Common myeloid progenitor, CD34-positive (primary cell): ENCODE measurements at regions not wholly inside any gene's neighbourhood (a gene's known extent, or its start where the extent isn't known, plus 50 kb on each side); places are given as distances from the start of the nearest gene placed in this dataset.

Source experiments
- CTCF ChIA-PET: fragments of 350-600 bp; sonication (Branson Sonifier 250); formaldehyde crosslinking; loops from one replicate; lab custom pipeline; 2021; ENCODE audit warnings: antibody characterized with exemption; lab: Charles Lee
- POLR2A ChIA-PET: fragments of 350-600 bp; sonication (Branson Sonifier 250); formaldehyde crosslinking; loops from one replicate; lab custom pipeline; 2021; ENCODE audit warnings: antibody characterized with exemption; lab: Charles Lee
- DNase-seq, 3 donors: peaks; one replicate each; pipeline versions ENCODE4 v3.0.0 to v3.0.0-alpha.2; 2013
- H3K27ac ChIP-seq, 2 experiments: 1 replicate in 1 of 2; 2 replicates in 1 of 2; pipeline ENCODE4 v1.7.0; 2013; ENCODE audit warnings: inconsistent platforms in 2 of 2, low read length in 2 of 2, mild to moderate bottlenecking in 2 of 2, low read depth in 1 of 2, moderate library complexity in 1 of 2; ENCODE audit not compliant: severe bottlenecking in 2 of 2, insufficient read depth in 1 of 2, poor library complexity in 1 of 2
- H3K27me3 ChIP-seq, 5 experiments: replicated peaks in 2 of 5; 1 replicate in 3 of 5; 2 replicates in 2 of 5; pipeline versions ENCODE4 v1.6.1 to v1.7.0; 2013; ENCODE audit warnings: low read length in 4 of 5, mild to moderate bottlenecking in 2 of 5, moderate library complexity in 2 of 5, inconsistent platforms in 1 of 5; ENCODE audit not compliant: insufficient read depth in 5 of 5, control insufficient read depth in 4 of 5
- H3K36me3 ChIP-seq, 4 experiments: 1 replicate in 2 of 4; 2 replicates in 2 of 4; pipeline versions ENCODE4 v1.6.1 to v1.7.0; 2013; ENCODE audit warnings: low read length in 3 of 4, control low read depth in 1 of 4, mild to moderate bottlenecking in 1 of 4; ENCODE audit not compliant: control insufficient read depth in 4 of 4, insufficient read depth in 4 of 4
- H3K4me1 ChIP-seq, 4 experiments: 1 replicate in 3 of 4; 2 replicates in 1 of 4; pipeline versions ENCODE4 v1.6.1 to v1.7.1; 2013; ENCODE audit warnings: low read length in 3 of 4, mild to moderate bottlenecking in 3 of 4, control low read depth in 1 of 4, inconsistent platforms in 1 of 4, moderate library complexity in 1 of 4; ENCODE audit not compliant: control insufficient read depth in 4 of 4, insufficient read depth in 4 of 4; ENCODE audit errors: control extremely low read depth in 1 of 4
- H3K4me3 ChIP-seq, 7 experiments: 1 replicate in 4 of 7; 2 replicates in 3 of 7; pipeline versions ENCODE4 v1.5.1 to v1.7.0; 2013; ENCODE audit warnings: mild to moderate bottlenecking in 7 of 7, low read length in 6 of 7, moderate library complexity in 6 of 7, inconsistent platforms in 2 of 7, low read depth in 2 of 7, control low read depth in 1 of 7; ENCODE audit not compliant: insufficient read depth in 4 of 7, control insufficient read depth in 1 of 7; ENCODE audit errors: extremely low read depth in 1 of 7
- H3K9me3 ChIP-seq, 5 experiments: 1 replicate in 4 of 5; 2 replicates in 1 of 5; pipeline versions ENCODE4 v1.6.1 to v1.7.1; 2013; ENCODE audit warnings: low read length in 4 of 5, mild to moderate bottlenecking in 2 of 5, inconsistent platforms in 1 of 5, low read depth in 1 of 5, moderate library complexity in 1 of 5; ENCODE audit not compliant: control insufficient read depth in 4 of 5, insufficient read depth in 2 of 5; ENCODE audit errors: control extremely low read depth in 1 of 5
- WGBS: methylation state at CpG from one replicate; pipeline ENCODE4 v1.1.5; 2013; ENCODE audit not compliant: insufficient coverage; 5-methylcytosine and 5-hydroxymethylcytosine counted together

- H3K27me3 ChIP-seq: peaks cover 0 to 22% (median 8%) of the 10 kb centered on the region in 5 experiments
- H3K36me3 ChIP-seq: no peaks in the 10 kb centered on the region
- 100% methylated on average over 1 of the region's 2 CpGs for WGBS
- H3K4me3 ChIP-seq: no peak overlapping the region
- H3K4me1 ChIP-seq: no peaks in the 10 kb centered on the region
- no peak for DNase-seq
- peaks cover 0 to 4% (median 0%) of the 10 kb centered on the region in 5 experiments for H3K9me3 ChIP-seq
- no peak overlapping the region for H3K27ac ChIP-seq
- ChIA-PET CTCF (no interaction called here), POLR2A (no interaction called here)
Measured at GRCh38 chr7:25994433-25994994, 157.5 kb upstream of the NFE2L3 start.

DNA sequence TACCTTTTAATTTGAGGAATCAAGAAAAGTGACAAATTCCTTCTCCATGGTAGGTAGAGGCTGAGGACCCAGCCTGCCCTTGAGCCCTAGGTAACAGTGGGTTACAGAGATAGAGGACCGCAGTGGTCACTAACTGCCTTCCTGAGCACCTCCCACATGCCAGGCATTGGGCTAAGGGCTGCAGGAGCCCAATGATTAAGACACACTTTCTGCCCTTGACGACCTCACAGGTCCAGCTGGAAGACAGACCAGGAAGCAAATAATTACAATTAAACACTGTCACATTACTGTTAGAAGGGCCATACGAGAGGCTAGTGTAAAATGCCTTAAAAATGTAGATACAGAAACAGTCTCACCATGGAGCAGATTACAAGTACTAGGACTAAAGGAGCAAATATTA, 156.8 kb upstream of the NFE2L3 start:
- H3K27me3 ChIP-seq: peaks cover 0 to 22% (median 10%) of the 10 kb centered on the region in 5 experiments
- ChIA-PET CTCF (no interaction called here), POLR2A (no interaction called here)

DNA sequence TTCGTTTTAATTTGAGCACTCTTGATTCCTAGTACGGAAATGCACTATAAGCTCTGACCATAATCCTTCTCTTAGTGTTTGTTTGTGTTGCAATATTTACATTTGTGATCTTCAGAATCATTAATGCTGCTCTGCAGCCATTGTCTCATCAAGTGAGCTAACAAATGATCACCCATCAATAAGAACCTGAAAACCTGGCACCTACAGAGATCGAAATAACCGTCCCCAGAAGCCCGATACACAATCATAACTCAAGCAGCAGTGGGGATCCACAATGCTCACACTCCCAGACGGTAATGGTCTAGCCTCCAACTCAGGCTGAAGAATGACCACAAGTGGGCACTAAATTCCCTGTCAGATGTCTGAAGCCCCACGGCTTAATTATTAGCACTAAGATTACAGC, 156.0 kb upstream of the NFE2L3 start:
- no peak for DNase-seq
- Histone ChIP-seq H3K9me3 (peaks cover 0 to 4% (median 0%) of the 10 kb centered on the region in 5 experiments), H3K4me3 (no peak overlapping the region), H3K36me3 (no peaks in the 10 kb centered on the region), H3K27me3 (peaks cover 0 to 22% (median 10%) of the 10 kb centered on the region in 5 experiments), H3K4me1 (no peaks in the 10 kb centered on the region), H3K27ac (no peak overlapping the region)
- ChIA-PET POLR2A (no interaction called here), CTCF (no interaction called here)
- WGBS: 81% methylated on average over 5 of the region's 7 CpGs

More for the DNA sequence above, 156.8 kb upstream of the NFE2L3 start:
- Histone ChIP-seq H3K4me1 (no peaks in the 10 kb centered on the region), H3K9me3 (peaks cover 0 to 4% (median 0%) of the 10 kb centered on the region in 5 experiments), H3K4me3 (no peak overlapping the region), H3K36me3 (no peaks in the 10 kb centered on the region), H3K27ac (no peak overlapping the region)
- 100% methylated on average over 3 of the region's 3 CpGs for WGBS
- DNase-seq: no peak

DNA sequence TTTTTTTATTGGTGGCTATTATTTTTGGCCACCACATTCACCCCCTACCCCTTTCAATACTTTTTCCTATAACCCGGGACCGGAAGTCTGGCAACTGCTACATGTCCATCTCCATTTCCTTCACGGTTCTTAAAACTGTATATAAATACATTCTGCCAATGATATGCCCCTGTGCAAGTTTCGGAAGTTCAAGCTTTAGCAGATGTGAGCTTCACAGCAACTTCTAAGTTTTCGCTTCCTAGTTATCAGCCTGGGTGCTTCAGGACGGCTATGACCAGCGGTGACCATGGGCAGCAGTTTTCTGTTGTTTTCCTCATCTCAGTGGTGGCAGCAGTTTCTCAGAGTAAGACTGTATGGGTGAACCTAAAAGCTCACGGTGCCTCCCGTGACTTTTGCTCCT, 153.5 kb upstream of the NFE2L3 start:
- peaks cover 0 to 25% (median 10%) of the 10 kb centered on the region in 5 experiments for H3K27me3 ChIP-seq
- 85% methylated on average over 7 of the region's 9 CpGs for WGBS
- ChIA-PET CTCF (interaction anchor here (0.6 to 1.4 kb wide), 3 partner anchors 8 to 132 kb away, joined by 3 to 4 read pairs (median 4); no protein-coding TSS in a partner anchor), POLR2A (no interaction called here)
- H3K4me3 ChIP-seq: no peak overlapping the region
- peaks cover 0 to 4% (median 0%) of the 10 kb centered on the region in 5 experiments for H3K9me3 ChIP-seq
- H3K4me1 ChIP-seq: no peaks in the 10 kb centered on the region
- DNase-seq: no peak
- no peak overlapping the region for H3K27ac ChIP-seq
- no peaks in the 10 kb centered on the region for H3K36me3 ChIP-seq

DNA sequence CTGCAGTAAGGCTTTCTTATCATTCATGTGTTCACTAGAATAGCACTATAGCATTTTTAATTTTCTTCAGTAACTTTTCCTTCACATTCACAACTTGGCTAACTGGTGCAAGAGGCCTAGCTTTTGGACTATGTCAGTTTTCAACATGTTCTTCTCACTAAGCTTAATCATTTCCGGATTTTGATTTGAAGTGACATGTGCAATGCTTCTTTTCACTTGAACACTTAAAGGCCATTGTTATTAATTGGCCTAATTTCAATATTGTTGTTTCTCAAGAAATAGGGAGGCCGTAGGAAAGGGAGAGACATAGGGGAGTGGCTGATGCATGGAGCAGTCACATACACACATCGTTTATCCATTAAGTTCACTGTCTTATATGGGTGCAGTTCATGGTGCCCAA, 151.2 kb upstream of the NFE2L3 start:
- Histone ChIP-seq H3K4me1 (no peaks in the 10 kb centered on the region), H3K36me3 (no peaks in the 10 kb centered on the region), H3K9me3 (no peaks in the 10 kb centered on the region), H3K27me3 (peaks cover 0 to 33% (median 9%) of the 10 kb centered on the region in 5 experiments), H3K4me3 (no peak overlapping the region), H3K27ac (no peak overlapping the region)
- DNase-seq: no peak
- ChIA-PET CTCF (interaction anchor here (0.6 kb wide), 1 partner anchor 305 kb away, joined by 3 read pairs; no protein-coding TSS in a partner anchor), POLR2A (no interaction called here)
- no CpG with 5 or more reads among the region's 3 CpGs for WGBS

- H3K27ac ChIP-seq: no peak overlapping the region
- WGBS: 100% methylated on average over 5 of the region's 5 CpGs
- no peak for DNase-seq
- H3K4me1 ChIP-seq: no peaks in the 10 kb centered on the region
- no peak overlapping the region for H3K4me3 ChIP-seq
- CTCF ChIA-PET: interaction anchor here (1.7 kb wide), 1 partner anchor 36 kb away, joined by 3 read pairs; no protein-coding TSS in a partner anchor
- no peaks in the 10 kb centered on the region for H3K9me3 ChIP-seq
- H3K36me3 ChIP-seq: no peaks in the 10 kb centered on the region
- H3K27me3 ChIP-seq: peaks cover 2 to 40% (median 12%) of the 10 kb centered on the region in 5 experiments
- POLR2A ChIA-PET: no interaction called here
Measured at GRCh38 chr7:26001662-26002244, 150.2 kb upstream of the NFE2L3 start.
